ENCODE measurements at regions not wholly inside any gene's neighbourhood (a gene's known extent, or its start where the extent isn't known, plus 50 kb on each side); places are given as distances from the start of the nearest gene placed in this dataset.

DNA sequence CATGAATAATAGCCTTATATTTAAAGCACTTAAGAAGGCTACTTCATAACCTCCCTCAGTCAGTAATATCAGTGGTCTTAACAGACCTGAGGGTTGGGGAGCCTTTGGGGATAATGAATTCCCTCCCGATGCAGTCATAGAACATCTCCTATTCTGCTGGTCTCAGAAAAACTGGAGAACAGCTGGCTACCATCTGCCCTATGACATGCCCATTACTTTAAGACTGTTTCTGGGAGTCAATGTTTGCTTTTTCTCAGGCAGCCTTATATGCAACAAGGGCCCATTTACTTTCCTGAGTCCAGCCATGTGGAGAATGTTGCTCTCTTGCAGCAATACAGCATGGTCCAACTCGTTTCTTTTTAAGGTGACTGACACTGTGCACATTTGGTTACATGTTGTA lies 161.7 kb upstream of the PARP11 start:
- TF ChIP-seq CTCF (conservative IDR thresholded peaks at IDR 0.05; ENCODE audit: low read depth in 2 of 2) (no peak), CREB1 (CRISPR knock-in tag; IDR thresholded peaks at IDR 0.05; ENCODE audit: low read depth) (no peak), STAT1 (IDR thresholded peaks at IDR 0.05; ENCODE audit: unreplicated experiment) (no peak), EZH2 (IDR thresholded peaks at IDR 0.05; ENCODE audit: low read depth, unreplicated experiment) (no peak), EZH2phosphoT487 (IDR thresholded peaks at IDR 0.05; ENCODE audit: unreplicated experiment) (no peak), POLR2AphosphoS5 (IDR thresholded peaks at IDR 0.05; ENCODE audit: low read depth) (no peak)
- TF ChIP-seq, protein P1, sequence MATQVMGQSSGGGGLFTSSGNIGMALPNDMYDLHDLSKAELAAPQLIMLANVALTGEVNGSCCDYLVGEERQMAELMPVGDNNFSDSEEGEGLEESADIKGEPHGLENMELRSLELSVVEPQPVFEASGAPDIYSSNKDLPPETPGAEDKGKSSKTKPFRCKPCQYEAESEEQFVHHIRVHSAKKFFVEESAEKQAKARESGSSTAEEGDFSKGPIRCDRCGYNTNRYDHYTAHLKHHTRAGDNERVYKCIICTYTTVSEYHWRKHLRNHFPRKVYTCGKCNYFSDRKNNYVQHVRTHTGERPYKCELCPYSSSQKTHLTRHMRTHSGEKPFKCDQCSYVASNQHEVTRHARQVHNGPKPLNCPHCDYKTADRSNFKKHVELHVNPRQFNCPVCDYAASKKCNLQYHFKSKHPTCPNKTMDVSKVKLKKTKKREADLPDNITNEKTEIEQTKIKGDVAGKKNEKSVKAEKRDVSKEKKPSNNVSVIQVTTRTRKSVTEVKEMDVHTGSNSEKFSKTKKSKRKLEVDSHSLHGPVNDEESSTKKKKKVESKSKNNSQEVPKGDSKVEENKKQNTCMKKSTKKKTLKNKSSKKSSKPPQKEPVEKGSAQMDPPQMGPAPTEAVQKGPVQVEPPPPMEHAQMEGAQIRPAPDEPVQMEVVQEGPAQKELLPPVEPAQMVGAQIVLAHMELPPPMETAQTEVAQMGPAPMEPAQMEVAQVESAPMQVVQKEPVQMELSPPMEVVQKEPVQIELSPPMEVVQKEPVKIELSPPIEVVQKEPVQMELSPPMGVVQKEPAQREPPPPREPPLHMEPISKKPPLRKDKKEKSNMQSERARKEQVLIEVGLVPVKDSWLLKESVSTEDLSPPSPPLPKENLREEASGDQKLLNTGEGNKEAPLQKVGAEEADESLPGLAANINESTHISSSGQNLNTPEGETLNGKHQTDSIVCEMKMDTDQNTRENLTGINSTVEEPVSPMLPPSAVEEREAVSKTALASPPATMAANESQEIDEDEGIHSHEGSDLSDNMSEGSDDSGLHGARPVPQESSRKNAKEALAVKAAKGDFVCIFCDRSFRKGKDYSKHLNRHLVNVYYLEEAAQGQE (IDR thresholded peaks at IDR 0.05; ENCODE audit: unreplicated experiment): no peak
- TF ChIP-seq, protein P2, sequence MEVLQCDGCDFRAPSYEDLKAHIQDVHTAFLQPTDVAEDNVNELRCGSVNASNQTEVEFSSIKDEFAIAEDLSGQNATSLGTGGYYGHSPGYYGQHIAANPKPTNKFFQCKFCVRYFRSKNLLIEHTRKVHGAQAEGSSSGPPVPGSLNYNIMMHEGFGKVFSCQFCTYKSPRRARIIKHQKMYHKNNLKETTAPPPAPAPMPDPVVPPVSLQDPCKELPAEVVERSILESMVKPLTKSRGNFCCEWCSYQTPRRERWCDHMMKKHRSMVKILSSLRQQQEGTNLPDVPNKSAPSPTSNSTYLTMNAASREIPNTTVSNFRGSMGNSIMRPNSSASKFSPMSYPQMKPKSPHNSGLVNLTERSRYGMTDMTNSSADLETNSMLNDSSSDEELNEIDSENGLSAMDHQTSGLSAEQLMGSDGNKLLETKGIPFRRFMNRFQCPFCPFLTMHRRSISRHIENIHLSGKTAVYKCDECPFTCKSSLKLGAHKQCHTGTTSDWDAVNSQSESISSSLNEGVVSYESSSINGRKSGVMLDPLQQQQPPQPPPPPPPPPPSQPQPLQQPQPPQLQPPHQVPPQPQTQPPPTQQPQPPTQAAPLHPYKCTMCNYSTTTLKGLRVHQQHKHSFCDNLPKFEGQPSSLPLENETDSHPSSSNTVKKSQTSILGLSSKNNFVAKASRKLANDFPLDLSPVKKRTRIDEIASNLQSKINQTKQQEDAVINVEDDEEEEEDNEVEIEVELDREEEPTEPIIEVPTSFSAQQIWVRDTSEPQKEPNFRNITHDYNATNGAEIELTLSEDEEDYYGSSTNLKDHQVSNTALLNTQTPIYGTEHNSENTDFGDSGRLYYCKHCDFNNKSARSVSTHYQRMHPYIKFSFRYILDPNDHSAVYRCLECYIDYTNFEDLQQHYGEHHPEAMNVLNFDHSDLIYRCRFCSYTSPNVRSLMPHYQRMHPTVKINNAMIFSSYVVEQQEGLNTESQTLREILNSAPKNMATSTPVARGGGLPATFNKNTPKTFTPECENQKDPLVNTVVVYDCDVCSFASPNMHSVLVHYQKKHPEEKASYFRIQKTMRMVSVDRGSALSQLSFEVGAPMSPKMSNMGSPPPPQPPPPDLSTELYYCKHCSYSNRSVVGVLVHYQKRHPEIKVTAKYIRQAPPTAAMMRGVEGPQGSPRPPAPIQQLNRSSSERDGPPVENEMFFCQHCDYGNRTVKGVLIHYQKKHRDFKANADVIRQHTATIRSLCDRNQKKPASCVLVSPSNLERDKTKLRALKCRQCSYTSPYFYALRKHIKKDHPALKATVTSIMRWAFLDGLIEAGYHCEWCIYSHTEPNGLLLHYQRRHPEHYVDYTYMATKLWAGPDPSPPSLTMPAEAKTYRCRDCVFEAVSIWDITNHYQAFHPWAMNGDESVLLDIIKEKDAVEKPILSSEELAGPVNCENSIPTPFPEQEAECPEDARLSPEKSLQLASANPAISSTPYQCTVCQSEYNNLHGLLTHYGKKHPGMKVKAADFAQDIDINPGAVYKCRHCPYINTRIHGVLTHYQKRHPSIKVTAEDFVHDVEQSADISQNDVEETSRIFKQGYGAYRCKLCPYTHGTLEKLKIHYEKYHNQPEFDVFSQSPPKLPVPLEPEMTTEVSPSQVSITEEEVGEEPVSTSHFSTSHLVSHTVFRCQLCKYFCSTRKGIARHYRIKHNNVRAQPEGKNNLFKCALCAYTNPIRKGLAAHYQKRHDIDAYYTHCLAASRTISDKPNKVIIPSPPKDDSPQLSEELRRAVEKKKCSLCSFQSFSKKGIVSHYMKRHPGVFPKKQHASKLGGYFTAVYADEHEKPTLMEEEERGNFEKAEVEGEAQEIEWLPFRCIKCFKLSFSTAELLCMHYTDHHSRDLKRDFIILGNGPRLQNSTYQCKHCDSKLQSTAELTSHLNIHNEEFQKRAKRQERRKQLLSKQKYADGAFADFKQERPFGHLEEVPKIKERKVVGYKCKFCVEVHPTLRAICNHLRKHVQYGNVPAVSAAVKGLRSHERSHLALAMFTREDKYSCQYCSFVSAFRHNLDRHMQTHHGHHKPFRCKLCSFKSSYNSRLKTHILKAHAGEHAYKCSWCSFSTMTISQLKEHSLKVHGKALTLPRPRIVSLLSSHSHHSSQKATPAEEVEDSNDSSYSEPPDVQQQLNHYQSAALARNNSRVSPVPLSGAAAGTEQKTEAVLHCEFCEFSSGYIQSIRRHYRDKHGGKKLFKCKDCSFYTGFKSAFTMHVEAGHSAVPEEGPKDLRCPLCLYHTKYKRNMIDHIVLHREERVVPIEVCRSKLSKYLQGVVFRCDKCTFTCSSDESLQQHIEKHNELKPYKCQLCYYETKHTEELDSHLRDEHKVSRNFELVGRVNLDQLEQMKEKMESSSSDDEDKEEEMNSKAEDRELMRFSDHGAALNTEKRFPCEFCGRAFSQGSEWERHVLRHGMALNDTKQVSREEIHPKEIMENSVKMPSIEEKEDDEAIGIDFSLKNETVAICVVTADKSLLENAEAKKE (CRISPR knock-in tag; IDR thresholded peaks at IDR 0.05): no peak

Data from GM23338 (cell line).